CD4-positive, alpha-beta memory T cell (primary cell): ENCODE measurements at regions not wholly inside any gene's neighbourhood (a gene's known extent, or its start where the extent isn't known, plus 50 kb on each side); places are given as distances from the start of the nearest gene placed in this dataset.

Experiments
- CTCF ChIA-PET: fragments of 350-600 bp; sonication (Branson Sonifier 250); formaldehyde crosslinking; loops from one replicate; lab custom pipeline; 2021; ENCODE audit warnings: inconsistent platforms; ENCODE audit not compliant: partially characterized antibody; lab: Charles Lee
- POLR2A ChIA-PET: fragments of 350-600 bp; sonication (Branson Sonifier 250); formaldehyde crosslinking; loops from one replicate; lab custom pipeline; 2021; ENCODE audit not compliant: partially characterized antibody; lab: Charles Lee
- DNase-seq, 5 donors: peaks; one replicate each; pipeline versions ENCODE4 v3.0.0 to v3.0.0-alpha.2; 2020 to 2022; ENCODE audit warnings: mixed read lengths in 1 of 5
- H3K27ac ChIP-seq: one replicate; pipeline ENCODE4 v1.7.0; 2013; ENCODE audit warnings: low read depth, low read length
- H3K27me3 ChIP-seq: 2 replicates; pipeline ENCODE4 v1.7.0; 2013; ENCODE audit warnings: mild to moderate bottlenecking, low read length, moderate library complexity; ENCODE audit not compliant: insufficient read depth
- H3K36me3 ChIP-seq: 2 replicates; pipeline ENCODE4 v1.7.0; 2013; ENCODE audit warnings: mild to moderate bottlenecking, low read length, moderate library complexity; ENCODE audit not compliant: insufficient read depth
- H3K4me1 ChIP-seq: 2 replicates; pipeline ENCODE4 v1.7.0; 2013; ENCODE audit warnings: mild to moderate bottlenecking, low read length, moderate library complexity; ENCODE audit not compliant: insufficient read depth
- H3K4me3 ChIP-seq, 2 donors: one replicate each; pipeline ENCODE4 v1.7.0; 2013; ENCODE audit warnings: low read length in 2 of 2, mild to moderate bottlenecking in 1 of 2
- H3K9me3 ChIP-seq, 2 donors: one replicate each; pipeline ENCODE4 v1.7.0; 2013; ENCODE audit warnings: low read length in 2 of 2, control low read depth in 1 of 2; ENCODE audit not compliant: control insufficient read depth in 1 of 2
- H3K27ac Mint-ChIP-seq, 7 donors: one replicate each; pipeline ENCODE4 v1.8.0; 2020 to 2021; ENCODE audit warnings: mixed read lengths in 7 of 7, mild to moderate bottlenecking in 6 of 7, inconsistent platforms in 3 of 7, moderate library complexity in 3 of 7
- H3K27me3 Mint-ChIP-seq, 2 donors: one replicate each; pipeline ENCODE4 v1.8.0; 2020 to 2021; ENCODE audit warnings: mixed read lengths in 2 of 2
- H3K36me3 Mint-ChIP-seq, 2 donors: one replicate each; pipeline ENCODE4 v1.8.0; 2020 to 2021; ENCODE audit warnings: mixed read lengths in 2 of 2, inconsistent platforms in 1 of 2, mild to moderate bottlenecking in 1 of 2
- H3K4me1 Mint-ChIP-seq, 4 donors: one replicate each; pipeline ENCODE4 v1.8.0; 2020 to 2021; ENCODE audit warnings: mixed read lengths in 4 of 4, mild to moderate bottlenecking in 1 of 4
- H3K4me3 Mint-ChIP-seq, 8 donors: one replicate each; pipeline ENCODE4 v1.8.0; 2020 to 2021; ENCODE audit warnings: mixed read lengths in 8 of 8, mild to moderate bottlenecking in 7 of 8, moderate library complexity in 6 of 8, inconsistent platforms in 3 of 8
- H3K9me3 Mint-ChIP-seq, 8 donors: one replicate each; pipeline ENCODE4 v1.8.0; 2020 to 2021; ENCODE audit warnings: mixed read lengths in 8 of 8, mild to moderate bottlenecking in 5 of 8, inconsistent platforms in 3 of 8, moderate library complexity in 1 of 8
- intact Hi-C: fragments of 100-400 bp; cut with micrococcal nuclease; formaldehyde crosslinking; loops from one replicate; pipeline ENCODE4 v1.15.1; 2023

- Mint-ChIP-seq H3K4me3 (no peak overlapping the region), H3K27ac (no peak overlapping the region), H3K4me1 (no peaks in the 10 kb centered on the region), H3K9me3 (peaks cover 0 to 7% (median under 1%) of the 10 kb centered on the region in 8 donors), H3K36me3 (no peaks in the 10 kb centered on the region), H3K27me3 (no peaks in the 10 kb centered on the region)
- Histone ChIP-seq H3K27me3 (no peaks in the 10 kb centered on the region), H3K9me3 (no peaks in the 10 kb centered on the region), H3K4me1 (no peaks in the 10 kb centered on the region), H3K36me3 (no peaks in the 10 kb centered on the region), H3K27ac (no peak overlapping the region), H3K4me3 (no peak overlapping the region)
- DNase-seq = no peak
- CTCF ChIA-PET = no interaction called here
- POLR2A ChIA-PET = no interaction called here
- intact Hi-C loops = no loop called here
These were observed 142.2 kb upstream of the SEMA3A start for GRCh38 chr7:84336766-84337165.

- peaks cover 0 to 9% (median under 1%) of the 10 kb centered on the region in 8 donors for H3K9me3 Mint-ChIP-seq
- Histone ChIP-seq H3K4me1 (no peaks in the 10 kb centered on the region), H3K4me3 (no peak overlapping the region), H3K27ac (no peak overlapping the region), H3K9me3 (no peaks in the 10 kb centered on the region), H3K36me3 (no peaks in the 10 kb centered on the region), H3K27me3 (no peaks in the 10 kb centered on the region)
- POLR2A ChIA-PET = no interaction called here
- intact Hi-C loops = no loop called here
- peaks cover 0 to 1% of the 10 kb centered on the region in 2 donors for H3K27me3 Mint-ChIP-seq
- CTCF ChIA-PET = no interaction called here
- no peak overlapping the region for H3K4me3 Mint-ChIP-seq
- no peaks in the 10 kb centered on the region for H3K36me3 Mint-ChIP-seq
- no peaks in the 10 kb centered on the region for H3K4me1 Mint-ChIP-seq
- no peak overlapping the region for H3K27ac Mint-ChIP-seq
- no peak for DNase-seq
These were observed 141.7 kb upstream of the SEMA3A start for GRCh38 chr7:84336303-84336702.

DNA sequence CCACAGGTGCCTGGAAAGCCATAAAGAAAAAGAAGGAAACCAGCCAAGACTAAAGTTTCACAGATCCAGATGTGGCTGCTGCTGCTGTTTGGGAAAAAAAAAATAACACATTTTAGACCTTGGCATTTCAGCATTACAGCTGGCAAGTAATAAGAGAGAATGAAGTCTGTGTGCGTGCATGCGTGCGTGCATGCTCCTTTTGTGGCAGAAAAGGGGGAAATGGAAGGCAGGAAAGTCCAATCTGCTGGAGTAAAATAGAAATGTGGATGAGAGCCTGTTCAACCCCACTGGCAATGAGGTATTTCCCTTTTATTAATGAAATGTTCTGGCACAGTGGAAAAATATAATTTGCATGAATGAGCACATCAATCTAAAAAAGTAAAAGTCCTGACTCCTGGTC lies 137.0 kb upstream of the SEMA3A start:
- H3K36me3 Mint-ChIP-seq = no peaks in the 10 kb centered on the region
- H3K27me3 ChIP-seq = no peaks in the 10 kb centered on the region
- peaks cover 0 to 9% (median 3%) of the 10 kb centered on the region in 8 donors for H3K9me3 Mint-ChIP-seq
- H3K36me3 ChIP-seq = no peaks in the 10 kb centered on the region
- no peaks in the 10 kb centered on the region for H3K9me3 ChIP-seq
- no peaks in the 10 kb centered on the region for H3K4me1 ChIP-seq
- ChIA-PET POLR2A (no interaction called here), CTCF (no interaction called here)
- intact Hi-C loops = no loop called here
- no peak overlapping the region for H3K4me3 Mint-ChIP-seq
- no peak overlapping the region for H3K4me3 ChIP-seq
- H3K27me3 Mint-ChIP-seq = peaks cover 0 to 1% of the 10 kb centered on the region in 2 donors
- no peak for DNase-seq
- no peak overlapping the region for H3K27ac Mint-ChIP-seq
- no peak overlapping the region for H3K27ac ChIP-seq
- no peaks in the 10 kb centered on the region for H3K4me1 Mint-ChIP-seq

- no peak overlapping the region for H3K4me3 ChIP-seq
- H3K27ac ChIP-seq = no peak overlapping the region
- no peaks in the 10 kb centered on the region for H3K4me1 Mint-ChIP-seq
- H3K36me3 ChIP-seq = no peaks in the 10 kb centered on the region
- intact Hi-C loops = no loop called here
- H3K27ac Mint-ChIP-seq = no peak overlapping the region
- no peaks in the 10 kb centered on the region for H3K9me3 ChIP-seq
- H3K4me3 Mint-ChIP-seq = no peak overlapping the region
- no peaks in the 10 kb centered on the region for H3K4me1 ChIP-seq
- POLR2A ChIA-PET = no interaction called here
- H3K36me3 Mint-ChIP-seq = no peaks in the 10 kb centered on the region
- no peak for DNase-seq
- H3K9me3 Mint-ChIP-seq = peaks cover 0 to 4% (median 0%) of the 10 kb centered on the region in 8 donors
- no peaks in the 10 kb centered on the region for H3K27me3 ChIP-seq
- H3K27me3 Mint-ChIP-seq = peaks cover 0 to 1% of the 10 kb centered on the region in 2 donors
- CTCF ChIA-PET = no interaction called here
These were observed 134.0 kb upstream of the SEMA3A start for GRCh38 chr7:84328571-84328970.

DNA sequence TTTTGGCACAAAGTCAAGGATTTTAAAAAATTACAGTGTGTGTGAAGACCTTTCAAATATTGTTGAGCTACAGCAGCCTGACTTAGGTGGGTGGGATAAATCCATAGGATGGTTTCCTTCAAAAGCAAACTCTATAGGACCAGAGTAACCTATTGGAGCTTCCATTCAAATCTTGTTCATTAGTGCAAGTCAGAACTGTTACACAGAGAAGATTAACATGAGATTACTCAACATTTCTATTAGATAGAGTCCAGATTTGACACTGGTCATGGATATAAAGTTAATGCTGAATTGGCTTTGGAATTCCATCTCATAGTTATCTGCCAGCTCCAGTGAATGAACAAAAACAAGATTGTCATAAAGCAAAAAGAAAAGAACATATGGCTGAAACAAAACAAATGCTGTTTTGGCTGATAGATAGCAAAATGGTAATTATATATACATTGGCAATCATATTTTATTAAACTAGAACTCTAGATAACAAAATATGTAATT lies 129.6 kb upstream of the SEMA3A start:
- no peaks in the 10 kb centered on the region for H3K27me3 Mint-ChIP-seq
- H3K36me3 Mint-ChIP-seq = no peaks in the 10 kb centered on the region
- intact Hi-C loops = no loop called here

GRCh38 chr7:84317536-84317935 lies 122.9 kb upstream of the SEMA3A start:
- no peaks in the 10 kb centered on the region for H3K27me3 ChIP-seq
- no peak overlapping the region for H3K4me3 Mint-ChIP-seq

More for the DNA sequence above, 129.6 kb upstream of the SEMA3A start:
- H3K4me3 ChIP-seq = no peak overlapping the region
- no peak for DNase-seq
- Mint-ChIP-seq H3K4me3 (no peak overlapping the region), H3K4me1 (no peaks in the 10 kb centered on the region), H3K9me3 (peaks cover 0 to 7% (median 3%) of the 10 kb centered on the region in 8 donors), H3K27ac (no peak overlapping the region)
- no peaks in the 10 kb centered on the region for H3K27me3 ChIP-seq
- H3K9me3 ChIP-seq = no peaks in the 10 kb centered on the region
- H3K36me3 ChIP-seq = no peaks in the 10 kb centered on the region
- ChIA-PET POLR2A (no interaction called here), CTCF (no interaction called here)
- no peak overlapping the region for H3K27ac ChIP-seq
- no peaks in the 10 kb centered on the region for H3K4me1 ChIP-seq

GRCh38 chr7:84314263-84314662 lies 119.7 kb upstream of the SEMA3A start:
- Mint-ChIP-seq H3K27ac (no peak overlapping the region), H3K4me3 (no peak overlapping the region), H3K9me3 (peaks cover 0 to 7% (median under 1%) of the 10 kb centered on the region in 8 donors), H3K27me3 (no peaks in the 10 kb centered on the region), H3K36me3 (no peaks in the 10 kb centered on the region), H3K4me1 (no peaks in the 10 kb centered on the region)
- Histone ChIP-seq H3K9me3 (no peaks in the 10 kb centered on the region), H3K27ac (no peak overlapping the region), H3K4me3 (no peak overlapping the region), H3K36me3 (no peaks in the 10 kb centered on the region), H3K4me1 (no peaks in the 10 kb centered on the region), H3K27me3 (no peaks in the 10 kb centered on the region)
- ChIA-PET POLR2A (no interaction called here), CTCF (no interaction called here)
- intact Hi-C loops = no loop called here
- DNase-seq = no peak

More at GRCh38 chr7:84317536-84317935, 122.9 kb upstream of the SEMA3A start:
- intact Hi-C loops = no loop called here
- Histone ChIP-seq H3K27ac (no peak overlapping the region), H3K4me3 (no peak overlapping the region), H3K4me1 (no peaks in the 10 kb centered on the region), H3K9me3 (no peaks in the 10 kb centered on the region), H3K36me3 (no peaks in the 10 kb centered on the region)
- H3K36me3 Mint-ChIP-seq = no peaks in the 10 kb centered on the region
- H3K27me3 Mint-ChIP-seq = no peaks in the 10 kb centered on the region
- ChIA-PET POLR2A (no interaction called here), CTCF (no interaction called here)
- no peaks in the 10 kb centered on the region for H3K4me1 Mint-ChIP-seq
- DNase-seq = no peak
- H3K27ac Mint-ChIP-seq = no peak overlapping the region
- H3K9me3 Mint-ChIP-seq = peaks cover 0 to 6% (median 2%) of the 10 kb centered on the region in 8 donors

DNA sequence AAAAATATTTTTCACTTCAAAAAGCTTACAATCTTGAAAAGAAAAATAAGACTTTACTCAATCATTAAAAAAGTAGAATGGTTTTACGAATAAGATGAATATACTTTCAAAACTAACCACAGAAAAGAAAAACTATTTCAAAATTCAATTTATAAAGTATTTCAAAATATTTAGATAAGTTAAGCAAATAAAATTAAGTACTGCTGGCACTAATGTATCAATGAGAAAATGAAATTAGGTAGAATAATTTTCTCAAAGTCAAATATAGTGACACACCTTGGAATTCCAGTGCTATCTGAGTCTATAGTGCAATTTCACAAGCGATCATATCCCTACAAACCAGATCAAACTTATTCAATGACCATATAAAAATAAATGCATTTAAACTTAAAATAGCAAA lies 109.8 kb upstream of the SEMA3A start:
- Mint-ChIP-seq H3K36me3 (no peaks in the 10 kb centered on the region), H3K9me3 (peaks cover 0 to 5% (median 3%) of the 10 kb centered on the region in 8 donors), H3K4me1 (no peaks in the 10 kb centered on the region), H3K4me3 (no peak overlapping the region), H3K27me3 (no peaks in the 10 kb centered on the region), H3K27ac (no peak overlapping the region)
- DNase-seq = no peak
- Histone ChIP-seq H3K36me3 (no peaks in the 10 kb centered on the region), H3K27me3 (no peaks in the 10 kb centered on the region), H3K27ac (no peak overlapping the region), H3K4me3 (no peak overlapping the region), H3K9me3 (no peaks in the 10 kb centered on the region), H3K4me1 (no peaks in the 10 kb centered on the region)
- intact Hi-C loops = no loop called here
- ChIA-PET CTCF (no interaction called here), POLR2A (no interaction called here)
